CD4-positive, alpha-beta T cell treated with Interferon alpha-2 for 1 hour (primary cell): ENCODE measurements at regions not wholly inside any gene's neighbourhood (a gene's known extent, or its start where the extent isn't known, plus 50 kb on each side); places are given as distances from the start of the nearest gene placed in this dataset.
A peak's percentile ranks its signal among the peaks of the same experiment; 100 is the strongest.
"Not testable (repeated sequence)": the region's sequence is repeated elsewhere in the genome, so short reads cannot be mapped to it uniquely, and the experiment has no call there.

Source experiments
- DNase-seq, 2 donors: peaks; one replicate each; pipeline ENCODE4 v3.0.0-alpha.2; 2020 to 2022

GRCh38 chrX:104372547-104372946, 117.8 kb upstream of the ESX1 start:
- DNase-seq = no peak

GRCh38 chrX:104370089-104370488, 115.4 kb upstream of the ESX1 start:
- no peak for DNase-seq

GRCh38 chrX:104360774-104361173, 106.0 kb upstream of the ESX1 start:
- not testable (repeated sequence) for DNase-seq

GRCh38 chrX:104359124-104359523, 104.4 kb upstream of the ESX1 start:
- no peak for DNase-seq

GRCh38 chrX:104351173-104351769, 96.5 kb upstream of the ESX1 start:
- no peak for DNase-seq

GRCh38 chrX:104347860-104348259, 93.1 kb upstream of the ESX1 start:
- no peak for DNase-seq

- peak; percentile 28 to 45 for DNase-seq
Observed at GRCh38 chrX:104343428-104344129, 88.8 kb upstream of the ESX1 start.

- DNase-seq = no peak
Observed at GRCh38 chrX:104342065-104342464, 87.3 kb upstream of the ESX1 start.

GRCh38 chrX:104335756-104336155, 81.0 kb upstream of the ESX1 start:
- no peak for DNase-seq

GRCh38 chrX:104334971-104335370, 80.2 kb upstream of the ESX1 start:
- no peak for DNase-seq

GRCh38 chrX:104330966-104331365, 76.2 kb upstream of the ESX1 start:
- DNase-seq = no peak

- DNase-seq = no peak
Observed at GRCh38 chrX:104329731-104330130, 75.0 kb upstream of the ESX1 start.

- DNase-seq = no peak
Observed at GRCh38 chrX:104325213-104325585, 70.5 kb upstream of the ESX1 start.

GRCh38 chrX:104324461-104325212, 69.9 kb upstream of the ESX1 start:
- DNase-seq = no peak

- no peak for DNase-seq
Observed at GRCh38 chrX:104319346-104319745, 64.6 kb upstream of the ESX1 start.

GRCh38 chrX:104318330-104319009, 63.7 kb upstream of the ESX1 start:
- no peak for DNase-seq

GRCh38 chrX:104316739-104317138, 62.0 kb upstream of the ESX1 start:
- DNase-seq = no peak

GRCh38 chrX:104315555-104315954, 60.8 kb upstream of the ESX1 start:
- DNase-seq = no peak

GRCh38 chrX:104310657-104311254, 56.0 kb upstream of the ESX1 start:
- no peak for DNase-seq

GRCh38 chrX:104310090-104310489, 55.4 kb upstream of the ESX1 start:
- DNase-seq = no peak

- no peak for DNase-seq
Observed at GRCh38 chrX:104309169-104309568, 54.4 kb upstream of the ESX1 start.

GRCh38 chrX:104307341-104307740, 52.6 kb upstream of the ESX1 start:
- DNase-seq = no peak

GRCh38 chrX:104306180-104306579, 51.4 kb upstream of the ESX1 start:
- DNase-seq = no peak
